HG02973 (cell line): ENCODE measurements at regions not wholly inside any gene's neighbourhood (a gene's known extent, or its start where the extent isn't known, plus 50 kb on each side); places are given as distances from the start of the nearest gene placed in this dataset.
"Not testable (repeated sequence)": the region's sequence is repeated elsewhere in the genome, so short reads cannot be mapped to it uniquely, and the experiment has no call there.

Experiments
- ATAC-seq: cut with Tn5 transposase; IDR thresholded peaks from one replicate; pipeline ENCODE4 v1.9.1; 2021; ENCODE audit warnings: moderate library complexity; ENCODE audit not compliant: unreplicated experiment

GRCh38 chr11:104776501-104777170 lies 121.6 kb downstream of the CASP12 start:
- no peak for ATAC-seq

GRCh38 chr11:104774578-104774977 lies 123.7 kb downstream of the CASP12 start:
- no peak for ATAC-seq

DNA sequence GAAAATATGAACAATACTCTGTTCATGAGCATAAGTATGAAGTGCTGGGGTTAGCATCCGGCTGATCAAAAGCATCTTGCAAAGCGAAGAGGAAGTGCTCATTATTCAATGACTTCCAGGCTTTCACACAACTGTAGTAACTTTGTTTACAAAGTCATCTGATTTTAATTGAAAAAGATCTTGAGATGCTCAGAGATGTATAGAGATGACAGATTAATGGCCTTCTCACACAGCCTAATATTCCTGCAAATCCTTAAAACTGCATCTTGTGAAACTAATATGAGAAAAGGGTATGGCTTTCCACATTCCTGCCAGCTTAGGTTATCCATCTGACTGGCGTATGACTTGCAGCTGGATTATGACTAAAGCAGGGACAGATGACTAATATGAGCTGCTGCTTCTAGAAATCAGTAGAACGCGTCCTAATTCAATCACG lies 125.4 kb downstream of the CASP12 start:
- ATAC-seq = no peak

DNA sequence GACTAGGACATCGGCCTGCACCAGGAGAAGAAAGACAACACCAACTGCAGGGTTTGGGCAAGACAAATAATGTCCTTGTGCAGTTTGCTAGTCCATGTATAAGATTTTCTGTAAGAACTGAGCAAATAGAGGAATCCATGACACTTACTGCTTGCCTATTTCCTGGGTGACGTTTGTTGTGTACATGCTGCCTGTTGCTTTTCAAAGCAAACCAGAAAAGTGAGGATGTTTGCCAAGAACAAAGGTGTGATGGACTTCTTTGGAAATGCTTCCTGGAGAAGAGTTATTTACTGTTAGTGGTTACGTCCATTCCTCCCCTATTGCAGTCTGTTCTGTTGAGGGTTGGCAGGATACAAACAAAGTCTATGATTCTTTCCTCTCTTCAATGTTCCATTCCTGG lies 126.5 kb downstream of the CASP12 start:
- no peak for ATAC-seq

DNA sequence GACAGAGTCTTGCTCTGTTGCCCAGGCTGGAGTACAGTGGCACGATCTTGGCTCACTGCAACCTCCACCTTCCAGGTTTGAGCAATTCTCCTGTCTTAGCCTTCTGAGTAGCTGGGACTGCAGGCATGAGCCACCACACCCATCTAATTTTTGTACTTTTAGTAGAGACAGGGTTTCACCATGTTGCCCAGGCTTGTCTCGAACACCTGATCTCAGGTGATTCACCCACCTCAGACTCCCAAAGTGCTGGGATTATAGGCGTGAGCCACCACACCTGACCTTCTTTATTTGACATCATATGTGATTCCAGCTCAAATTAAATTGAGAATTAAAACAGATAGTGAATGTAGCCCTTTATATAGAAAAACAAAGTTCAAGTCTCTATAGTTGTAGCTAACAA lies 127.2 kb downstream of the CASP12 start:
- not testable (repeated sequence) for ATAC-seq

GRCh38 chr11:104765401-104766095 lies 132.7 kb downstream of the CASP12 start:
- no peak for ATAC-seq

DNA sequence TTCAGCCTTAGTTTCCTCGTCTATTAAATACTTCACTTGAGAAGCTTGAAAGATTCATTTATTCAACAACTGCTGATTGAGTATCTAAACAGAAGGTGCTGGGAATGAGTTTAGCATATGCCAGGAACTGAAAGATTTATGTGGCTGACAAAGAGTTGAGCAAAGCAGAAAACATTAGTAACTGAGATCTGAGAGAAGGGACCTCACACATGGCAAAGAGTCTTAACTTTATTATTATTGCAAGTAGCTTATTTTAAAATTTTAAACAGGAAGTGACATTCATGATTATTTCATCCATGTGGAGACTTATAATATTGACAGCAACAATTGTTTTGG lies 133.6 kb downstream of the CASP12 start:
- no peak for ATAC-seq

GRCh38 chr11:104763930-104764709 lies 134.1 kb downstream of the CASP12 start:
- ATAC-seq = no peak

- ATAC-seq = no peak
These were observed 136.7 kb downstream of the CASP12 start for GRCh38 chr11:104761511-104761910.

DNA sequence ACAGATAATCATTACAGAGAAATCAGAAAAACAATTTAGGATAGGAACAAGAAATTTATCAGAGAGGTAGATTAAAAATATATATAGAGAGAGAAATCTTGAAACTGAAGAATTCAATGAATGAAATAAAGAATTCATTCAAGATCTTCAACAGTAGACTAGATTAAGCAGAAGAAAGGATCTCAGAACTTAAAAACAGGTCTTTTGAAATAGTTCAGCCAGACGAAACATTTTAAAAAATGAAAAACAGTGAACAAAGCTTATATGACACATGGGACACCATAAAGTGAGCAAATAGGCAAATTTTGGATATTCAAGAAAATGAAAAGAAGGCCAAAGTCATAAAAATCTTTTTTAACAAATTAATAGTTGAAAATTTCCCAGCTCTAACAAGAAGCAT lies 138.8 kb downstream of the CASP12 start:
- ATAC-seq = no peak

DNA sequence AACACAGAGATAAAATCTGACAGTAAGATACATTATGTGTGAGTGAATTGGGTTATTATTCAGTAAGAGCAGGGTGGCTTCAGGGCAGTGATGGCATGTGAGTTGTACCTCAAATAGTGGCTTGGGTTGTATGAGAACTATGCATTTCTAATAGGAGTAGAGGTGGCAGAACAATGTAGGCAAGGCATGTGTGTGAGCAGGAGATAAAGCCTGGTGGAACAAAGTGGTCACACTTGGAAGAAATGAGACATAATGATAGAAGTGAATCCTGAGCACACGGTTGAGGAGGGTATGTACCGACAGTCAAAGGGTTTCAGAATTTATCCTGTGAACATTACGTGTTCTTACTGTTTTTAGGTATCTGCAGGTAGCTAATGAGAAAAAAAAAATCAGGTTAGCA lies 159.3 kb downstream of the CASP12 start:
- no peak for ATAC-seq

DNA sequence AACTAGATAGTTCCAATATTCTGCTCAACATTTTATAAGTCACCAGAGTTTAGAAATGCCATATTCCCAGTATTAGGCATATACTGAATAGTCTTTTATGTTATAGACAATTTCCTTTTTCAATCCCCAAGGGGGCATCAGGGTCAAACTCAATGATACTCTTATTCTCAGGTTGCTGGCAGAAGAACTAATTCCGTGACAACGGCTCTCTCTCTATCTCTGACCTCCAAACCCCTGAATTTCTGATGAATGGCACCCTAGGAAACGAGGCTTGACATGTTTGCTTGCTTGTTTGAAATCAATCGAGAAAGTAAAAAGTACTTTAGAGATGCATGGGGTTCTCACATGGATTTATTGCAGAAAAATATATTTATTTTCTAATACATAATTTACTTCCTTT lies 160.1 kb downstream of the CASP12 start:
- no peak for ATAC-seq

GRCh38 chr11:104736502-104736901 lies 161.8 kb downstream of the CASP12 start:
- no peak for ATAC-seq

GRCh38 chr11:104734998-104735397 lies 163.3 kb downstream of the CASP12 start:
- ATAC-seq = no peak

GRCh38 chr11:104731890-104732289 lies 166.4 kb downstream of the CASP12 start:
- ATAC-seq = no peak

GRCh38 chr11:104728927-104729326 lies 169.3 kb downstream of the CASP12 start:
- no peak for ATAC-seq

DNA sequence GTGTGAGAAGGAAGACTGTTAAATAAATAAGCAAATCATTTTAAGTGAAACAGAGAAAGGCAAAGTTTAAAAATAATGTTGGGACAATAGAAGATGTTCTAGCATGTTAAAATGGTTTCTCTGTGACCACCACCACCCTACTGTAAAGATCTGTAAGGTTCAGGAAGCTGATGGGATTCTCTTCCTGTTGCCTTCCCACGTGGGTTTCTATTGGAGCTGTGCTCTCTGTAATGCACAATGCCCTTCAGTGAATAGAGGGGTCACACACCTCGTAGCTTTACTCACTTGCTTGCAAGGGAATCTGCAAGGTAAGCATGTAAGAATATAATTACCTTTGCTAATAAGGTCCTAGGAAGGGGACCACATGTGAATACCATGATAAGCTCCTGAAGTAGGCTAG lies 170.5 kb downstream of the CASP12 start:
- ATAC-seq = no peak

GRCh38 chr11:104727095-104727494 lies 171.2 kb downstream of the CASP12 start:
- no peak for ATAC-seq

GRCh38 chr11:104725796-104726408 lies 172.4 kb downstream of the CASP12 start:
- no peak for ATAC-seq

- ATAC-seq = no peak
These were observed 184.9 kb downstream of the CASP12 start for GRCh38 chr11:104713401-104713800.

- peak; percentile 99 for ATAC-seq
These were observed 192.6 kb downstream of the CASP12 start for GRCh38 chr11:104705490-104706190.
